ENCODE measurements at regions not wholly inside any gene's neighbourhood (a gene's known extent, or its start where the extent isn't known, plus 50 kb on each side); places are given as distances from the start of the nearest gene placed in this dataset.

DNA sequence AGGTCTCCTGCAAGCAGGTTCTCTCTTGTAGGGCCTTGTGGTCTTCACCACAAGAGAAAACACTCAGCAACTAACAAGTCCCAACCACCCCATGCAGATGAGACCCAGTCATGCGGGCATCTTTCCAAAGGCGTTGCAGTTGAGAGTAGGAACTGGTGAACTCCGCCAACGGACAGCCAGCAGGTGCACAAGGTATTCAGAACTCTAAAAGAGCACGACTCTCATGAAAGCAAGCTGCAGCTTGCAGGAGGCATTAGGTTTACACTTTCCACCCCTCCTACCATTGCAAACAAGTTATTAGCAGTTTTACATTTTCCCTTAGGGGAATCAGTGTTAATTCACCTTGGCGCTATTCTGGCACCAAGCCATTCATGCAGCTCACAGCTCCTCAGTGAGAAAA lies 173.4 kb upstream of the KIT start:
- Histone ChIP-seq H3K27me3 (replicated peaks) (no peaks in the 10 kb centered on the region), H3K36me3 (replicated peaks) (no peaks in the 10 kb centered on the region), H3K4me3 (ENCODE audit: low read depth, low read length) (no peak overlapping the region), H3K27ac (no peak overlapping the region)
- in situ Hi-C loops (cut with HindIII; ENCODE audit: low pct_ligation_motif_present, low sequenced_read_pairs): no loop called here
- TF ChIP-seq, protein P1, sequence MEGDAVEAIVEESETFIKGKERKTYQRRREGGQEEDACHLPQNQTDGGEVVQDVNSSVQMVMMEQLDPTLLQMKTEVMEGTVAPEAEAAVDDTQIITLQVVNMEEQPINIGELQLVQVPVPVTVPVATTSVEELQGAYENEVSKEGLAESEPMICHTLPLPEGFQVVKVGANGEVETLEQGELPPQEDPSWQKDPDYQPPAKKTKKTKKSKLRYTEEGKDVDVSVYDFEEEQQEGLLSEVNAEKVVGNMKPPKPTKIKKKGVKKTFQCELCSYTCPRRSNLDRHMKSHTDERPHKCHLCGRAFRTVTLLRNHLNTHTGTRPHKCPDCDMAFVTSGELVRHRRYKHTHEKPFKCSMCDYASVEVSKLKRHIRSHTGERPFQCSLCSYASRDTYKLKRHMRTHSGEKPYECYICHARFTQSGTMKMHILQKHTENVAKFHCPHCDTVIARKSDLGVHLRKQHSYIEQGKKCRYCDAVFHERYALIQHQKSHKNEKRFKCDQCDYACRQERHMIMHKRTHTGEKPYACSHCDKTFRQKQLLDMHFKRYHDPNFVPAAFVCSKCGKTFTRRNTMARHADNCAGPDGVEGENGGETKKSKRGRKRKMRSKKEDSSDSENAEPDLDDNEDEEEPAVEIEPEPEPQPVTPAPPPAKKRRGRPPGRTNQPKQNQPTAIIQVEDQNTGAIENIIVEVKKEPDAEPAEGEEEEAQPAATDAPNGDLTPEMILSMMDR (IDR thresholded peaks at IDR 0.05; ENCODE audit: low read depth, low read length, missing control alignments): no peak
- DNase-seq: no peak

DNA sequence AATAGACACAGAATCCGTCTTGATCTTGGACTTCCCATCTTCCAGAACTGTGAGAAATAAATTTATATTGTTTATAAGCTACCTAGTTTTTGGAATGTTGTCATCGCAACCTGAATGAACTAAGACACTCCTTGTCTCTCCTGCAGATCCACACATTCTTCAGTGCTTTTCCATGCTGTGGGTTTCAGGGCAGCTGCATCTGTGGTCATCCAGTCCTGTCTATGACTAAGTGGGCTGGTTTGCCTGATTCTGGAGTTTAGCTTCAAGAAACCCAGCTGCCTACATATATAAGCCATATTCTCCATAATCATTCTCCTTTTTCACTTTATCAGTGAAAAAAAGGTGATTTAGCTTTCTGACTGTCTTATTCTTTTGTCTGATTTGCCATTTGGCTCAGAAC lies 170.3 kb upstream of the KIT start:
- DNase-seq: peak; percentile 35
- H3K27ac ChIP-seq: no peak overlapping the region
- in situ Hi-C loops (cut with HindIII; ENCODE audit: low pct_ligation_motif_present, low sequenced_read_pairs): no loop called here

DNA sequence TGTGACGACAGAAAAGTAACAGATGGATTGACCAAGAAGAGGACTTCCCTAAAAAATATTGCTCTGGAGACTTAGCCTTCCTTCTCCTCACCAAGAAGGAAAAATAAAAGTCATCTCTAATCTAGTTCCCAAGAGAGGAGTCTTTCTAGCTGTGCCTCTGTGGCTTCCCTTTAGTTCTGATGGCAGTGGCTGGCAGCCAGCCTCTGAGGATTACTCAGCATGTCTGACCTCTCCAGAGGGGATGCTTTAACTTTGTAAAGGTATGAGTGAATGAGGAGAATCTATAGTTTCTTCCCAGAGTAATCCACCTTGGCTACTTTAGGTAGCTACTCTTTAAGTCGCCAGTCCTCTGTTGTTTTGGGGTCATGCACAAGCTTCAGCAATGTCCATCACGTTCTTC lies 163.9 kb upstream of the KIT start:
- Histone ChIP-seq H3K4me3 (ENCODE audit: low read depth, low read length) (no peak overlapping the region), H3K27me3 (replicated peaks) (no peaks in the 10 kb centered on the region), H3K27ac (no peak overlapping the region), H3K36me3 (replicated peaks) (no peaks in the 10 kb centered on the region)
- TF ChIP-seq, protein P1 (IDR thresholded peaks at IDR 0.05; ENCODE audit: low read depth, low read length, missing control alignments): no peak
- in situ Hi-C loops (cut with HindIII; ENCODE audit: low pct_ligation_motif_present, low sequenced_read_pairs): no loop called here
- DNase-seq: no peak

More for the DNA sequence above, 170.3 kb upstream of the KIT start:
- Histone ChIP-seq H3K4me3 (ENCODE audit: low read depth, low read length) (no peak overlapping the region), H3K27me3 (replicated peaks) (no peaks in the 10 kb centered on the region), H3K36me3 (replicated peaks) (no peaks in the 10 kb centered on the region)
- TF ChIP-seq, protein P1 (IDR thresholded peaks at IDR 0.05; ENCODE audit: low read depth, low read length, missing control alignments): no peak

DNA sequence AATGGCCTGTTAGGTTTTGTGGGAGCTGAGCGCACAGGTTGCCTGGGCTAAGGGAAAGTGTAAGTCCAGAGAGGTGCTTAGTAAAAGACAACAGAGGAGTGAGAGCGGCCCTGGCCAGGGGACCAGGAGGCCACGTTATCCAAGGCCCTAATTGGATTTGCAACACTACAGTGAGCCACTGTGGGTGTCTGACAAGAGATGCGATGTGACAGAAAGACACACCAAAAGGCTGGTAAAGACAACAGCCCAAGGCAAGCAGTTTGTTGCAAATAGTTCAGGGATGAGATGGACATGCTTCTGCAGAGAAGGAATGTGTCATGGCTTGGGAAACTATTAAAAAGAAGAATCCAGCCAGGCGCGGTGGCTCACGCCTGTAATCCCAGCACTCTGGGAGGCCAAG lies 162.7 kb upstream of the KIT start:
- peak; percentile 51 for DNase-seq
- Histone ChIP-seq H3K36me3 (replicated peaks) (no peaks in the 10 kb centered on the region), H3K27me3 (replicated peaks) (no peaks in the 10 kb centered on the region), H3K27ac (no peak overlapping the region), H3K4me3 (ENCODE audit: low read depth, low read length) (no peak overlapping the region)
- TF ChIP-seq, protein P1 (IDR thresholded peaks at IDR 0.05; ENCODE audit: low read depth, low read length, missing control alignments): no peak
- in situ Hi-C loops (cut with HindIII; ENCODE audit: low pct_ligation_motif_present, low sequenced_read_pairs): no loop called here

DNA sequence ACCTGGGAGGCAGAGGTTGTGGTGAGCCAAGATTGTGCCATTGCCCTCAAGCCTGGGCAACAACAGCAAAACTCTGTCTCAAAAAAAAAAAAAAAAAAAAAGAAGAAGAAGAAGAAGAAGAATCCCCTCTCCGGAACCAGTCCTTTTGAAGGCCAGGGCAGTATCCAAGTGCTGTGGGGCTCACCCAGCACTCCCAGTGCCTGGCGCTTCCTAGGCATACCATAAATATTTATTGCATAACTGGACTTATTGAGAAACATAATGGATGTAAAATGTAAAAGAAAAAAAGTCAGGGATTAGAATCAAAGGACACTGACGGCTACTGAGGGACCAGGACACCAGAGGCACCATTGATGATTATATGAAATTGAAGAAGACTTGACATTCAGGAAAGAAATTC lies 162.1 kb upstream of the KIT start:
- in situ Hi-C loops (cut with HindIII; ENCODE audit: low pct_ligation_motif_present, low sequenced_read_pairs): no loop called here
- TF ChIP-seq, protein P1 (IDR thresholded peaks at IDR 0.05; ENCODE audit: low read depth, low read length, missing control alignments): no peak
- no peak overlapping the region for H3K27ac ChIP-seq
- H3K36me3 ChIP-seq (replicated peaks): no peaks in the 10 kb centered on the region
- H3K4me3 ChIP-seq (ENCODE audit: low read depth, low read length): no peak overlapping the region
- DNase-seq: no peak
- no peaks in the 10 kb centered on the region for H3K27me3 ChIP-seq (replicated peaks)

DNA sequence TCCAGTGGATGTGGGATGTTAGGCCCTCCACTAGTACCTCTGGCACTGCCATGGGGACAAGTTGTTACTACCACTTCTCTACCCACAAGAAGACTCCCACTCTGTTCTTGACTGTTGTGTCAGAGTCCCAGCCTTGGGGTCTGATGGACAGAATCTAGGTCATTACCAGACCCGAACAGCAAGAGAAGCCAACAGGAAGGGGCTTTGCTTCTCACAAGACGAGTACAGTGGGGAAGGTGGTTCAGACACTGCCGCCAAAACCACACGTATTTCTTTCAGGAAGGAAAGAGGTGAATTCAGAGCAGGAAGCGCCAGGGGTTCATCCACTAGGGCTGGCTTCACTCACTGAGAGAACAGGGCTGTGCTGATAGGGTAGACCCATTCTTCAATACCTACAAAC lies 161.3 kb upstream of the KIT start:
- TF ChIP-seq, protein P1 (IDR thresholded peaks at IDR 0.05; ENCODE audit: low read depth, low read length, missing control alignments): no peak

More for the DNA sequence above, 161.3 kb upstream of the KIT start:
- H3K4me3 ChIP-seq (ENCODE audit: low read depth, low read length): no peak overlapping the region
- in situ Hi-C loops (cut with HindIII; ENCODE audit: low pct_ligation_motif_present, low sequenced_read_pairs): no loop called here
- no peaks in the 10 kb centered on the region for H3K36me3 ChIP-seq (replicated peaks)
- H3K27me3 ChIP-seq (replicated peaks): no peaks in the 10 kb centered on the region
- no peak overlapping the region for H3K27ac ChIP-seq
- DNase-seq: no peak
